ENCODE measurements at regions not wholly inside any gene's neighbourhood (a gene's known extent, or its start where the extent isn't known, plus 50 kb on each side); places are given as distances from the start of the nearest gene placed in this dataset.

GRCh38 chr18:25408293-25408692 is 56.3 kb upstream of the ZNF521 start:
- no peak for DNase-seq
- TF ChIP-seq CTCF (IDR thresholded peaks at IDR 0.05; ENCODE audit: unreplicated experiment): no peak
- intact Hi-C loops (cut with micrococcal nuclease; ENCODE audit: unreplicated experiment): no loop called here
- no TSS peak for BruUV-seq (replicated peaks)
- Mint-ChIP-seq H3K4me3 (ENCODE audit: low read depth, unreplicated experiment) (no peak overlapping the region), H3K27ac (ENCODE audit: unreplicated experiment) (no peak overlapping the region), H3K9me3 (ENCODE audit: low read depth, unreplicated experiment) (peaks cover 10% of the 10 kb centered on the region), H3K36me3 (ENCODE audit: insufficient read depth, unreplicated experiment) (no peaks in the 10 kb centered on the region), H3K4me1 (ENCODE audit: low read depth, unreplicated experiment) (no peaks in the 10 kb centered on the region), H3K27me3 (ENCODE audit: unreplicated experiment) (peaks cover 26% of the 10 kb centered on the region)
- CTCF ChIA-PET: no interaction called here
